ENCODE measurements at regions not wholly inside any gene's neighbourhood (a gene's known extent, or its start where the extent isn't known, plus 50 kb on each side); places are given as distances from the start of the nearest gene placed in this dataset.

DNA sequence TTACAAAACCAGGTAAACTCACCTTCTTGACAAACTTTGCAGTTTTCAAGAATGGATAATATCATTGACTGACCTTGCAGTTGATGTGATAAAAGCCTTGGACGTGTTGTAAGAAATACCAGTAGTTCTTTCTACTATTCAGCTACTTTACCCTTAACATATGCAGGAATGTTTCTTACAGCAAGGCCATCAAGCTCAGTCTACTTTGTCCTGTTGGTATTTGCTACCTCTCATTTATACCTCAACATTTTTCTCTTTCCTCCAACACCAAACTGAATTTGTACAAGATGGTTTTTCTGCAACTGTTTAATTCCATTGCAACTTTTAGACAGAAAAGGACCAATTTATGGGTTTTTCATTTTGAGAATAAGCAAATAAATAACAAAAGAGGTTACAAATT, 147.4 kb upstream of the BCHE start:
- Histone ChIP-seq H3K36me3 (ENCODE audit: control insufficient read depth, insufficient read depth, low read length) (no peaks in the 10 kb centered on the region), H2BK15ac (ENCODE audit: low read depth, low read length) (no peak overlapping the region), H3K4me1 (ENCODE audit: control insufficient read depth, insufficient read depth, low read length) (no peaks in the 10 kb centered on the region), H2AFZ (replicated peaks; ENCODE audit: low read length, poor library complexity) (no peak overlapping the region), H4K5ac (ENCODE audit: low read depth, low read length) (no peak overlapping the region), H3K9me1 (ENCODE audit: insufficient read depth, low read length) (no peaks in the 10 kb centered on the region), H2BK120ac (ENCODE audit: low read depth, low read length) (no peak overlapping the region), H3K9ac (ENCODE audit: low read depth, low read length) (no peak overlapping the region), H3K14ac (replicated peaks; ENCODE audit: low read depth, low read length) (no peak overlapping the region), H3K9me3 (ENCODE audit: control insufficient read depth, insufficient read depth, low read length) (no peaks in the 10 kb centered on the region), H3K27me3 (ENCODE audit: control insufficient read depth, insufficient read depth, low read length) (no peaks in the 10 kb centered on the region), H3K4ac (ENCODE audit: low read depth, low read length) (no peak overlapping the region), H2AK5ac (ENCODE audit: low read depth, low read length) (no peak overlapping the region), H2AK9ac (replicated peaks; ENCODE audit: low read depth, low read length, poor library complexity) (no peak overlapping the region), H3K79me1 (ENCODE audit: low read depth in 1 of 2, low read length in 2 of 2) (no peaks in the 10 kb centered on the region), H2BK20ac (ENCODE audit: low read depth, low read length) (no peak overlapping the region), H3K4me3 (ENCODE audit: insufficient read depth, low read depth, low read length) (no peak overlapping the region), H3K23ac (ENCODE audit: low read depth, low read length) (no peak overlapping the region), H3K27ac (ENCODE audit: insufficient read depth, low read length) (no peak overlapping the region), H2BK5ac (ENCODE audit: low read depth, low read length, poor library complexity, severe bottlenecking) (no peak overlapping the region), H4K91ac (ENCODE audit: insufficient read depth, low read depth, low read length) (no peak overlapping the region), H3K18ac (ENCODE audit: low read depth, low read length) (no peak overlapping the region), H3K4me2 (ENCODE audit: low read depth, low read length) (no peak overlapping the region), H4K20me1 (ENCODE audit: insufficient read depth, low read length) (no peaks in the 10 kb centered on the region), H4K8ac (ENCODE audit: low read depth in 2 of 2, low read length in 2 of 2) (no peak overlapping the region), H3K56ac (ENCODE audit: extremely low read depth, insufficient read depth, low read length) (no peak overlapping the region)
- DNase-seq (no peak), ATAC-seq (ENCODE audit: low read depth) (no peak)
- no CpG with 5 or more reads among the region's 1 CpG for WGBS, 2 experiments (ENCODE audit: extremely low coverage in 2 of 2, insufficient read length in 1 of 2)
- ChIA-PET CTCF (no interaction called here), POLR2A (ENCODE audit: unreplicated experiment) (no interaction called here)
- TF ChIP-seq MAFK (IDR thresholded peaks at IDR 0.05; ENCODE audit: low read depth, low read length), result no peak
- no peak for TF ChIP-seq NFE2L2 (IDR thresholded peaks at IDR 0.05; ENCODE audit: low read depth, low read length)
- no peak for TF ChIP-seq FOS (IDR thresholded peaks at IDR 0.05; ENCODE audit: low read depth, low read length)
- no peak for TF ChIP-seq BHLHE40 (IDR thresholded peaks at IDR 0.05; ENCODE audit: low read depth, low read length)
- intact Hi-C loops (cut with micrococcal nuclease), result no loop called here
- dilution Hi-C loops (cut with HindIII; ENCODE audit: low sequenced_read_pairs, unreplicated experiment), result no loop called here
- in situ Hi-C loops (cut with MboI; ENCODE audit: low sequenced_read_pairs), result no loop called here
- no TSS peak for BruUV-seq (replicated peaks)

Data from IMR-90 (cell line).